CD14-positive monocyte (primary cell): ENCODE measurements at regions not wholly inside any gene's neighbourhood (a gene's known extent, or its start where the extent isn't known, plus 50 kb on each side); places are given as distances from the start of the nearest gene placed in this dataset.

Experiments used
- DNase-seq, 3 donors: peaks; one replicate each; pipeline ENCODE4 v3.0.0-alpha.2; 2011 to 2022
- H2AFZ ChIP-seq: 2 replicates; pipeline ENCODE4 v1.6.0; 2012; ENCODE audit warnings: mild to moderate bottlenecking, low read depth, low read length, inconsistent platforms; ENCODE audit not compliant: insufficient read depth, poor library complexity, severe bottlenecking
- H3K27ac ChIP-seq, 2 donors: 1 replicate in 1 of 2; 2 replicates in 1 of 2; pipeline ENCODE4 v1.5.1; 2012 to 2013; ENCODE audit warnings: low read length in 2 of 2, control low read depth in 1 of 2, inconsistent platforms in 1 of 2, low read depth in 1 of 2, mild to moderate bottlenecking in 1 of 2
- H3K27me3 ChIP-seq, 2 donors: one replicate each; pipeline versions ENCODE4 v1.6.0 to v1.6.1; 2011 to 2013; ENCODE audit warnings: low read length in 2 of 2; ENCODE audit not compliant: control insufficient read depth in 2 of 2, insufficient read depth in 2 of 2
- H3K36me3 ChIP-seq, 2 donors: replicated peaks in 1 of 2; 1 replicate in 1 of 2; 2 replicates in 1 of 2; pipeline versions ENCODE4 v1.5.1 to v1.6.1; 2012 to 2013; ENCODE audit warnings: low read length in 2 of 2, control low read depth in 1 of 2, inconsistent platforms in 1 of 2, mild to moderate bottlenecking in 1 of 2; ENCODE audit not compliant: insufficient read depth in 2 of 2, control insufficient read depth in 1 of 2
- H3K4me1 ChIP-seq, 2 donors: 1 replicate in 1 of 2; 2 replicates in 1 of 2; pipeline versions ENCODE4 v1.5.1 to v1.6.1; 2012 to 2013; ENCODE audit warnings: low read length in 2 of 2, control low read depth in 1 of 2, inconsistent platforms in 1 of 2, mild to moderate bottlenecking in 1 of 2, moderate library complexity in 1 of 2; ENCODE audit not compliant: insufficient read depth in 2 of 2, control insufficient read depth in 1 of 2
- H3K4me2 ChIP-seq: replicated peaks from 2 replicates; pipeline ENCODE3; 2012; ENCODE audit warnings: low read length, moderate library complexity, mild to moderate bottlenecking; ENCODE audit not compliant: poor library complexity, severe bottlenecking; ENCODE audit errors: extremely low read depth
- H3K4me3 ChIP-seq, 3 experiments: fragments of 200-600 bp in 1 of 3; sonication (generic) in 1 of 3; replicated peaks in 1 of 3; 1 replicate in 2 of 3; 2 replicates in 1 of 3; pipeline ENCODE4 v1.5.1; 2011 to 2013; ENCODE audit warnings: low read length in 3 of 3, mild to moderate bottlenecking in 3 of 3, control low read depth in 2 of 3, low read depth in 2 of 3, inconsistent platforms in 1 of 3, moderate library complexity in 1 of 3
- H3K79me2 ChIP-seq: 2 replicates; pipeline ENCODE4 v1.6.0; 2012; ENCODE audit warnings: mild to moderate bottlenecking, control low read depth, inconsistent platforms, low read length, moderate library complexity; ENCODE audit not compliant: insufficient read depth
- H3K9ac ChIP-seq: 2 replicates; pipeline ENCODE4 v1.6.0; 2017; ENCODE audit warnings: low read length, mild to moderate bottlenecking; ENCODE audit not compliant: insufficient read depth, poor library complexity, severe bottlenecking
- H3K9me3 ChIP-seq, 2 donors: replicated peaks in 1 of 2; 1 replicate in 1 of 2; 2 replicates in 1 of 2; pipeline versions ENCODE4 v1.5.1 to v1.6.1; 2012 to 2013; ENCODE audit warnings: low read length in 2 of 2, control low read depth in 1 of 2; ENCODE audit not compliant: control insufficient read depth in 1 of 2, insufficient read depth in 1 of 2
- H4K20me1 ChIP-seq: 2 replicates; pipeline ENCODE4 v1.6.0; 2012; ENCODE audit warnings: mild to moderate bottlenecking, low read length, control low read depth, moderate library complexity; ENCODE audit not compliant: insufficient read depth
- H3K27ac Mint-ChIP-seq, 7 donors: one replicate each; pipeline ENCODE4 v1.8.0; 2020; ENCODE audit warnings: mild to moderate bottlenecking in 7 of 7, mixed read lengths in 7 of 7, moderate library complexity in 6 of 7, inconsistent platforms in 2 of 7
- H3K27me3 Mint-ChIP-seq, 3 donors: one replicate each; pipeline ENCODE4 v1.8.0; 2021 to 2022; ENCODE audit warnings: low read depth in 3 of 3, mild to moderate bottlenecking in 3 of 3, mixed read lengths in 3 of 3, moderate library complexity in 3 of 3, inconsistent platforms in 1 of 3
- H3K36me3 Mint-ChIP-seq, 2 donors: one replicate each; pipeline ENCODE4 v1.8.0; 2020; ENCODE audit warnings: mixed read lengths in 2 of 2, inconsistent platforms in 1 of 2, mild to moderate bottlenecking in 1 of 2
- H3K4me1 Mint-ChIP-seq: one replicate; pipeline ENCODE4 v1.8.0; 2020; ENCODE audit warnings: mild to moderate bottlenecking, mixed read lengths
- H3K4me3 Mint-ChIP-seq, 2 donors: one replicate each; pipeline ENCODE4 v1.8.0; 2020; ENCODE audit warnings: mild to moderate bottlenecking in 2 of 2, mixed read lengths in 2 of 2, moderate library complexity in 1 of 2
- H3K9me3 Mint-ChIP-seq, 7 donors: one replicate each; pipeline ENCODE4 v1.8.0; 2020 to 2022; ENCODE audit warnings: mixed read lengths in 7 of 7, mild to moderate bottlenecking in 6 of 7, moderate library complexity in 6 of 7, inconsistent platforms in 2 of 7
- CTCF ChIP-seq: fragments of 200-600 bp; IDR thresholded peaks from one replicate; pipeline ENCODE4 v1.8.0; 2022; ENCODE audit warnings: antibody characterized with exemption, mild to moderate bottlenecking
- WGBS: methylation state at CpG from one replicate; pipeline ENCODE4 v1.1.5; 2013; ENCODE audit warnings: missing lambda C conversion rate; ENCODE audit not compliant: insufficient coverage; 5-methylcytosine and 5-hydroxymethylcytosine counted together
- intact Hi-C, 2 donors: fragments of 100-400 bp; cut with micrococcal nuclease; formaldehyde crosslinking; loops; one replicate each; pipeline versions ENCODE4 v1.15.0 to v1.15.1; 2023

DNA sequence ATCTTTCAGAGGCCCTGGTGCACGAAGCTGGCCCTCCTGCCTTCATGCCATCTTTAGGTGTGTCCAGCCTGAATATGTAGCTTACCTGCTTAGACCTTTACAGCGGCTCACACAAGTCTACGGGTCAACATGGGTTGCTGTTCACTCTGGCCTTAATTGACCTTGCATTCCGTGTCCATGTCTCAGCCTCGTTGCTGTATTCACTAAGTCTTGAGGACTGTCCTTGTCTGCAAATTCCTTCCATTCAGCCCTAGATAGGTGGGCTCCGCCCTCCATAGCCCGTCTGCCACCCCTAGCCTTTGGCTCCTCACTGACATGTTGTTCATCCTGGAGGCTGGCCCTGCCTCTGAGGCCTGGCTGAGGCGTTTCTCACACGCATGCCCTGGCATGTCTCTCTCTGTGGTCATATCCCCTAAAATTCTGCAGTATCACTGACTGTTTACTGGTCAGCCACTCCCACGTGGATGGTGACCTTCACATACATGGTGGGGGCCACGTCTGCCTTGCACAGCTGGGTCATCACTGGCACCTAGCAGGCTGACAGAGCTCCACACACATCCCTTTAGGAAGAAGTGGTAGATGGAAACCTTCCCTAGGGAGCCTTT, 394.1 kb upstream of the MKI67 start:
- Histone ChIP-seq H3K79me2 (no peaks in the 10 kb centered on the region), H3K9ac (no peak overlapping the region), H3K4me2 (no peak overlapping the region), H3K27me3 (no peaks in the 10 kb centered on the region), H3K4me3 (no peak overlapping the region), H3K9me3 (no peaks in the 10 kb centered on the region), H4K20me1 (no peaks in the 10 kb centered on the region), H3K27ac (no peak overlapping the region), H3K36me3 (no peaks in the 10 kb centered on the region), H3K4me1 (no peaks in the 10 kb centered on the region), H2AFZ (no peak overlapping the region)
- Mint-ChIP-seq H3K36me3 (no peaks in the 10 kb centered on the region), H3K9me3 (peaks cover 0 to 7% (median 0%) of the 10 kb centered on the region in 7 donors), H3K4me3 (no peak overlapping the region), H3K4me1 (no peaks in the 10 kb centered on the region), H3K27ac (no peak overlapping the region), H3K27me3 (peaks cover 1 to 6% (median 5%) of the 10 kb centered on the region in 3 donors)
- no peak for DNase-seq
- intact Hi-C loops: no loop called here
- WGBS: 88% methylated on average over 9 of the region's 11 CpGs
- TF ChIP-seq CTCF: no peak

DNA sequence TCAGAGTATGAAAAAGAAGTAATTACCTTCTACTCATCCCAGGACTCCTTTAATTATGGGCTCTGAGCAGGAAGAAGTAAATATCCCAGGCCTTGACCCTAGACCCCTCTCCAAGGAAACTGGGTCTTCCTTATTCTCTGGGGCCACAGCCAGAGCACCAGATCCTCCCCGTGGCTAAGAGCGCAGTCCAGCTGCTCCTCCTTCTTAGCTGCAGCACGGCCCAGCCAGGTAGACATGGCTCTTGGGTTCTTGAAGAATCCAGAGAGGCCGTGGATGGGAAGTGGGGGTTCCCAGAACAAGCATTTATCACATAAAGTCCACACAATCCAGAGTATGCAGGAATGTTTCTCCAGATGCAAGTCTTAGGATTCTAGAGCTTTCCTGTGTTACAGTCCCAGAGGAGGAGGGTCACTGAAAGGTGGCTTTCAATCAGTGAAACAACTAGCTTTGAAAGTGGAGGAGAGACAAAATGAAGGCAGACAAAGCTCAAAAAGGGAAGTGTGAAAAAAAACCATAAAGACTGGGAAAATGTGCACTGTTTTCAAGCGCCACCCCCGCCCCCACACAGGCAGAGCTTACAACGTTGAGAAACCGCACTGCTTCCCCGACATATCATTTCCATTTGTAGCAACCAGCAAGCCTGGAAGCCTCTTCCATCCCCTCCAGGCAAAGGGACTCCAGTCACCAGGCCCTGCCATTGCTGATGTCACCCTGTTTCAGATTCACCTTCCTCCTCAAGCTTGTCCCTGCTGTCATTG, 396.5 kb upstream of the MKI67 start:
- peaks cover 0 to 7% (median 0%) of the 10 kb centered on the region in 7 donors for H3K9me3 Mint-ChIP-seq
- intact Hi-C loops: no loop called here

More for the DNA sequence above, 396.5 kb upstream of the MKI67 start:
- Histone ChIP-seq H3K36me3 (no peaks in the 10 kb centered on the region), H3K79me2 (no peaks in the 10 kb centered on the region), H2AFZ (no peak overlapping the region), H3K9ac (no peak overlapping the region), H4K20me1 (no peaks in the 10 kb centered on the region), H3K27ac (no peak overlapping the region), H3K27me3 (no peaks in the 10 kb centered on the region), H3K4me1 (no peaks in the 10 kb centered on the region), H3K9me3 (no peaks in the 10 kb centered on the region), H3K4me3 (no peak overlapping the region), H3K4me2 (no peak overlapping the region)
- no peak for TF ChIP-seq CTCF
- Mint-ChIP-seq H3K4me1 (no peaks in the 10 kb centered on the region), H3K27ac (no peak overlapping the region), H3K4me3 (no peak overlapping the region), H3K27me3 (peaks cover 1 to 12% (median 2%) of the 10 kb centered on the region in 3 donors), H3K36me3 (no peaks in the 10 kb centered on the region)
- WGBS: 56% methylated on average over 8 of the region's 9 CpGs
- no peak for DNase-seq
